ENCODE measurements at regions not wholly inside any gene's neighbourhood (a gene's known extent, or its start where the extent isn't known, plus 50 kb on each side); places are given as distances from the start of the nearest gene placed in this dataset.

GRCh38 chr15:66836231-66837030, 134.4 kb downstream of the SMAD6 start:
- Histone ChIP-seq H3K4me2 (ENCODE audit: low read length) (no peak overlapping the region), H3K9ac (no peak overlapping the region), H3K4me1 (no peaks in the 10 kb centered on the region), H3K36me3 (ENCODE audit: control insufficient read depth, insufficient read depth, low read length) (no peaks in the 10 kb centered on the region), H3K27ac (no peak overlapping the region), H3K9me3 (ENCODE audit: control insufficient read depth, low read length) (no peaks in the 10 kb centered on the region), H3K4me3 (ENCODE audit: low read depth, low read length) (no peak overlapping the region), H3K27me3 (ENCODE audit: control insufficient read depth, insufficient read depth, low read length) (no peaks in the 10 kb centered on the region), H3K79me2 (no peaks in the 10 kb centered on the region), H2AFZ (no peak overlapping the region)
- no peak for TF ChIP-seq CTCF (IDR thresholded peaks at IDR 0.05)

- Histone ChIP-seq H3K27ac (no peak overlapping the region), H3K36me3 (ENCODE audit: control insufficient read depth, insufficient read depth, low read length) (no peaks in the 10 kb centered on the region), H3K9ac (no peak overlapping the region), H3K4me3 (ENCODE audit: low read depth, low read length) (no peak overlapping the region), H3K4me1 (peaks cover 3% of the 10 kb centered on the region), H2AFZ (no peak overlapping the region), H3K4me2 (ENCODE audit: low read length) (no peak overlapping the region), H3K27me3 (ENCODE audit: control insufficient read depth, insufficient read depth, low read length) (no peaks in the 10 kb centered on the region), H3K79me2 (no peaks in the 10 kb centered on the region), H3K9me3 (ENCODE audit: control insufficient read depth, low read length) (no peaks in the 10 kb centered on the region)
- no peak for TF ChIP-seq CTCF (IDR thresholded peaks at IDR 0.05)
These were observed 136.2 kb downstream of the SMAD6 start for GRCh38 chr15:66838202-66838601.

GRCh38 chr15:66838671-66839239, 136.7 kb downstream of the SMAD6 start:
- peak; percentile 20 for TF ChIP-seq CTCF (IDR thresholded peaks at IDR 0.05)
- no peak overlapping the region for H3K9ac ChIP-seq
- H3K36me3 ChIP-seq (ENCODE audit: control insufficient read depth, insufficient read depth, low read length): no peaks in the 10 kb centered on the region
- H3K79me2 ChIP-seq: no peaks in the 10 kb centered on the region
- no peak overlapping the region for H3K27ac ChIP-seq
- H3K4me3 ChIP-seq (ENCODE audit: low read depth, low read length): no peak overlapping the region
- no peak overlapping the region for H2AFZ ChIP-seq
- no peaks in the 10 kb centered on the region for H3K27me3 ChIP-seq (ENCODE audit: control insufficient read depth, insufficient read depth, low read length)
- H3K9me3 ChIP-seq (ENCODE audit: control insufficient read depth, low read length): no peaks in the 10 kb centered on the region
- H3K4me1 ChIP-seq: peaks cover 3% of the 10 kb centered on the region
- no peak overlapping the region for H3K4me2 ChIP-seq (ENCODE audit: low read length)

GRCh38 chr15:66839506-66840112, 137.6 kb downstream of the SMAD6 start:
- H3K27ac ChIP-seq: no peak overlapping the region
- H3K27me3 ChIP-seq (ENCODE audit: control insufficient read depth, insufficient read depth, low read length): no peaks in the 10 kb centered on the region
- H2AFZ ChIP-seq: no peak overlapping the region
- H3K9ac ChIP-seq: no peak overlapping the region
- peaks cover 3% of the 10 kb centered on the region for H3K4me1 ChIP-seq
- no peak overlapping the region for H3K4me2 ChIP-seq (ENCODE audit: low read length)
- H3K79me2 ChIP-seq: no peaks in the 10 kb centered on the region
- no peaks in the 10 kb centered on the region for H3K9me3 ChIP-seq (ENCODE audit: control insufficient read depth, low read length)
- H3K36me3 ChIP-seq (ENCODE audit: control insufficient read depth, insufficient read depth, low read length): no peaks in the 10 kb centered on the region
- no peak for TF ChIP-seq CTCF (IDR thresholded peaks at IDR 0.05)
- H3K4me3 ChIP-seq (ENCODE audit: low read depth, low read length): no peak overlapping the region
